Common myeloid progenitor, CD34-positive (primary cell): ENCODE measurements at regions not wholly inside any gene's neighbourhood (a gene's known extent, or its start where the extent isn't known, plus 50 kb on each side); places are given as distances from the start of the nearest gene placed in this dataset.

Experiments
- CTCF ChIA-PET: fragments of 350-600 bp; sonication (Branson Sonifier 250); formaldehyde crosslinking; loops from one replicate; lab custom pipeline; 2021; ENCODE audit warnings: antibody characterized with exemption; lab: Charles Lee
- POLR2A ChIA-PET: fragments of 350-600 bp; sonication (Branson Sonifier 250); formaldehyde crosslinking; loops from one replicate; lab custom pipeline; 2021; ENCODE audit warnings: antibody characterized with exemption; lab: Charles Lee
- DNase-seq, 3 donors: peaks; one replicate each; pipeline versions ENCODE4 v3.0.0 to v3.0.0-alpha.2; 2013
- H3K27ac ChIP-seq, 2 experiments: 1 replicate in 1 of 2; 2 replicates in 1 of 2; pipeline ENCODE4 v1.7.0; 2013; ENCODE audit warnings: inconsistent platforms in 2 of 2, low read length in 2 of 2, mild to moderate bottlenecking in 2 of 2, low read depth in 1 of 2, moderate library complexity in 1 of 2; ENCODE audit not compliant: severe bottlenecking in 2 of 2, insufficient read depth in 1 of 2, poor library complexity in 1 of 2
- H3K27me3 ChIP-seq, 5 experiments: replicated peaks in 2 of 5; 1 replicate in 3 of 5; 2 replicates in 2 of 5; pipeline versions ENCODE4 v1.6.1 to v1.7.0; 2013; ENCODE audit warnings: low read length in 4 of 5, mild to moderate bottlenecking in 2 of 5, moderate library complexity in 2 of 5, inconsistent platforms in 1 of 5; ENCODE audit not compliant: insufficient read depth in 5 of 5, control insufficient read depth in 4 of 5
- H3K36me3 ChIP-seq, 4 experiments: 1 replicate in 2 of 4; 2 replicates in 2 of 4; pipeline versions ENCODE4 v1.6.1 to v1.7.0; 2013; ENCODE audit warnings: low read length in 3 of 4, control low read depth in 1 of 4, mild to moderate bottlenecking in 1 of 4; ENCODE audit not compliant: control insufficient read depth in 4 of 4, insufficient read depth in 4 of 4
- H3K4me1 ChIP-seq, 4 experiments: 1 replicate in 3 of 4; 2 replicates in 1 of 4; pipeline versions ENCODE4 v1.6.1 to v1.7.1; 2013; ENCODE audit warnings: low read length in 3 of 4, mild to moderate bottlenecking in 3 of 4, control low read depth in 1 of 4, inconsistent platforms in 1 of 4, moderate library complexity in 1 of 4; ENCODE audit not compliant: control insufficient read depth in 4 of 4, insufficient read depth in 4 of 4; ENCODE audit errors: control extremely low read depth in 1 of 4
- H3K4me3 ChIP-seq, 7 experiments: 1 replicate in 4 of 7; 2 replicates in 3 of 7; pipeline versions ENCODE4 v1.5.1 to v1.7.0; 2013; ENCODE audit warnings: mild to moderate bottlenecking in 7 of 7, low read length in 6 of 7, moderate library complexity in 6 of 7, inconsistent platforms in 2 of 7, low read depth in 2 of 7, control low read depth in 1 of 7; ENCODE audit not compliant: insufficient read depth in 4 of 7, control insufficient read depth in 1 of 7; ENCODE audit errors: extremely low read depth in 1 of 7
- H3K9me3 ChIP-seq, 5 experiments: 1 replicate in 4 of 5; 2 replicates in 1 of 5; pipeline versions ENCODE4 v1.6.1 to v1.7.1; 2013; ENCODE audit warnings: low read length in 4 of 5, mild to moderate bottlenecking in 2 of 5, inconsistent platforms in 1 of 5, low read depth in 1 of 5, moderate library complexity in 1 of 5; ENCODE audit not compliant: control insufficient read depth in 4 of 5, insufficient read depth in 2 of 5; ENCODE audit errors: control extremely low read depth in 1 of 5
- WGBS: methylation state at CpG from one replicate; pipeline ENCODE4 v1.1.5; 2013; ENCODE audit not compliant: insufficient coverage; 5-methylcytosine and 5-hydroxymethylcytosine counted together

DNA sequence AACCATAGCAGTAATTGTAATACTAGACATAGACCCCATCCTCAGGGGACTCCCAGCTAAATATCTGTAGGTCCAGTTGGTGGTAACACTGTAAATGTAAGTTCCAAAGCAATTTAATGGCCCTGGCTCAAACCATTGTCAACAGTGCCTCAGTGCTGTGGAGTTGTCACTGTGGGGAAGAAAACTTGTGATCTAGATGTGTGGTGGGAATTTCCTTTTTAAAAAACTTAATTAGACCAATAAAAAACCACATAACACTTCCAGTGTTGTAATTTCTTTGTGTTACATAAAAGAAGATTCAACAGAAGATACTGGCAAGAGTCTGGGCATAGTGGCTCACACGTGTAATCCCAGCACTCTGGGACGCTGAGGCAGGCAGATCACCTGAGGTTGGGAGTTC, 138.6 kb upstream of the UMPS start:
- H3K4me1 ChIP-seq, result peaks cover 0 to under 1% (median 0%) of the 10 kb centered on the region in 4 experiments
- WGBS, result 68% methylated on average over 2 of the region's 2 CpGs
- no peaks in the 10 kb centered on the region for H3K9me3 ChIP-seq
- no peaks in the 10 kb centered on the region for H3K36me3 ChIP-seq
- H3K27ac ChIP-seq, result no peak overlapping the region
- CTCF ChIA-PET, result interaction anchor here (1.1 kb wide), 1 partner anchor 26 kb away, joined by 4 read pairs; no protein-coding TSS in a partner anchor
- peaks cover 3 to 20% (median 9%) of the 10 kb centered on the region in 5 experiments for H3K27me3 ChIP-seq
- DNase-seq, result no peak
- POLR2A ChIA-PET, result no interaction called here
- H3K4me3 ChIP-seq, result no peak overlapping the region

DNA sequence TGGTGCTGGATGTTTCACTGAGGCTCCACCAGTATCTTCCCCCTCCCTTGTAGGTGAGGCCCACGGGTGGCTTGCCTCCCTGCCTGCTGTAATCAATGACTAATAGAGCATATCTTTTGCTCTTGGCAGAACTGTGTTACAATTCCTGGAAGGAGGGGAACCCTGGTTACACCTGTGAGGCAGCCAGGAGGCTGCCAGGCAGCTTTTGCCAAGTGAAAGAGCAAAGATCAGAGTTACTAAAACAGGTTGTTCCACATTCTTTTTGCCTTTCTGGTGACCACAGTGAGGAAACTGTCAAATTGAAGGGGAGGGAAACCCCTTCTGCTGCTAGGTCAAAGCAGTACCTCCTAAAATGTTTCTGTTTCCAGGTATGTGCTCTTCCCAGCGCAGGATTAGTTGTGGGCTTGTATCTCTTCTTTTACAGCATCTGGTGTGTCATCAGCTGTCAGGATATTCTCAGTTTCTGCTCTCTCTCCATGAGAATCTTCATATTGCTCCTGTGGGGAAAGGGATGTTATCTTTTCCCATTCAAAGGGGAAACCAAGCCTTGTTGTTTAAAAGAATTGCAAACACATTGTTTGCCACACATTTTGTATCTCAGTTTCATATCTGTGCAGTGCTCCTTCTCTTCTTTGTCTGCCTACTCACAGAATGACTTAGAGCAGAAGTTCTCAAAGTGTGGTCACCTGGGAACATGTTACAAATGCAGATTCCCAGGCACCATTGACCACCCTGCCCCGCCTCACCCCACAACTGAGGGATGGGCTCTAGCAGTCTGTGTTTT, 137.4 kb upstream of the UMPS start:
- no peak overlapping the region for H3K27ac ChIP-seq
- CTCF ChIA-PET, result no interaction called here
- POLR2A ChIA-PET, result no interaction called here

DNA sequence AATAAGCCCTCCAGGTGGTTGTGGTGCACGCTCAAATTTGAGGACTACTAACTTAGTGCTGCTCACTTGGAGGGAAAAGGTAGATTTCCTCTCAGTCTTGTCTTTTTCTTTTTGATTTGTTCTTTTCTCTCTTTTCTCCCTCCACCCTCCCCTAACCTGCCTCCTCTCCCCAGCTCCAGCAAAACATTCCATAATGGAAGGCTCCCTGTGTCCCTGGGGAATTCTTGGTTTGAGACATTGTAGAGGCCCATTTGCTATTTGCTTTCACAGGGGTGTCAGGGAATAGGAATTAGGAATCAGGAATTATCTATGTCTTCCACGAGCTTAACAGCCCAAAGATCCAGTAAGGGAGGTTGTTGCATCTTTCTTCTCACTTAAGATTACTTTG, 136.8 kb upstream of the UMPS start:
- Histone ChIP-seq H3K36me3 (no peaks in the 10 kb centered on the region), H3K27ac (no peak overlapping the region), H3K9me3 (no peaks in the 10 kb centered on the region), H3K4me1 (no peaks in the 10 kb centered on the region), H3K27me3 (peaks cover 0 to 4% (median 0%) of the 10 kb centered on the region in 5 experiments), H3K4me3 (no peak overlapping the region)
- ChIA-PET POLR2A (no interaction called here), CTCF (no interaction called here)
- DNase-seq, result no peak
- 100% methylated on average over 1 of the region's 2 CpGs for WGBS

More for the DNA sequence above, 137.4 kb upstream of the UMPS start:
- Histone ChIP-seq H3K4me1 (no peaks in the 10 kb centered on the region), H3K4me3 (no peak overlapping the region), H3K9me3 (no peaks in the 10 kb centered on the region), H3K27me3 (peaks cover 0 to 8% (median 3%) of the 10 kb centered on the region in 5 experiments), H3K36me3 (no peaks in the 10 kb centered on the region)
- WGBS, result 90% methylated on average over 2 of the region's 3 CpGs
- peak in 2 of 3 donors; percentile 11 to 23 for DNase-seq

DNA sequence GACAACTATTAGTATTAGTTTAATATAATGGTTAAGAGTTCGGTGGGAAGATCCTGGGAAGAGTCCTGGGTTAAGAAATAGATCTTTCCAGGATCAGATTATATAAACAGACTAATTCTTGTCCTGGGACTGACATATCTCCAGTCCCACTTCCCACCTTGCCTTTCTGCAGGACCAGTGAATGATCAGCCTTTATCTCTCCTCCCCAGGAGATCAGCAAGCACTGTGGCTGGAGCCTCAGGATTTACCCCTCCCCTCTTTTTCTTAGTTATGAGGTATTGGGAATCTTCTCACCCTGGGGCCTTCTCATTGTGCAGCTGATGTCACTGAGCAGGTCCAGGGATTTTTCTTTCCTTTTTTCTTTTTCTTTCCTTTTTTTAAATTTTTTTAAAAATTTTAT, 135.7 kb upstream of the UMPS start:
- H3K4me1 ChIP-seq, result no peaks in the 10 kb centered on the region
- no peak for DNase-seq
- no peaks in the 10 kb centered on the region for H3K9me3 ChIP-seq
- POLR2A ChIA-PET, result no interaction called here
- CTCF ChIA-PET, result no interaction called here
- H3K27ac ChIP-seq, result no peak overlapping the region
- no CpG with 5 or more reads among the region's 1 CpG for WGBS
- peaks cover 0 to 3% (median 0%) of the 10 kb centered on the region in 5 experiments for H3K27me3 ChIP-seq
- no peaks in the 10 kb centered on the region for H3K36me3 ChIP-seq
- no peak overlapping the region for H3K4me3 ChIP-seq

DNA sequence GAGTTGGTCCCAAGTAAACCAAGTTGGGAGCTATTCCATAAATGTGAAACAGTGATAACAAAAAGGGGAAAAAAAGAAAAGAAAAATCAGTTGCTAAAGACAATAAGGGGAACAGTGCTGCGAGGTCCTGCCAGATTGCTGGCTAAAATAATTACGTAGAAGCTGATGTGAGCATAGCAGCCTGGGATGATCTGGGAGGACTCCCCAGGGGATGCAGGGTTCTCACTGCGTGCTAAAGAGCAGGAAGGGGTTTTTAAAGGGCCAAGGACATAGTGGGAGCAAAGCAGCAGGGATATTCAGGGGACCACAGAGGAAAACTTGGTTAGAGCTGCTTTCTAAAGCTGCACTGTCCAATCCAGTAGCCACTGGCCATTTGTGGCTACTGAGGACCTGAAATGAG, 133.0 kb upstream of the UMPS start:
- CTCF ChIA-PET, result interaction anchor here (0.8 to 1.3 kb wide), 3 partner anchors 11 to 38 kb away, joined by 3 to 6 read pairs (median 5); no protein-coding TSS in a partner anchor
- H3K9me3 ChIP-seq, result no peaks in the 10 kb centered on the region
- peaks cover 0 to 3% (median 0%) of the 10 kb centered on the region in 5 experiments for H3K27me3 ChIP-seq
- no peak overlapping the region for H3K27ac ChIP-seq
- no peaks in the 10 kb centered on the region for H3K4me1 ChIP-seq
- POLR2A ChIA-PET, result no interaction called here
- no peak for DNase-seq
- 92% methylated on average over 3 of the region's 3 CpGs for WGBS
- H3K4me3 ChIP-seq, result no peak overlapping the region
- H3K36me3 ChIP-seq, result no peaks in the 10 kb centered on the region

DNA sequence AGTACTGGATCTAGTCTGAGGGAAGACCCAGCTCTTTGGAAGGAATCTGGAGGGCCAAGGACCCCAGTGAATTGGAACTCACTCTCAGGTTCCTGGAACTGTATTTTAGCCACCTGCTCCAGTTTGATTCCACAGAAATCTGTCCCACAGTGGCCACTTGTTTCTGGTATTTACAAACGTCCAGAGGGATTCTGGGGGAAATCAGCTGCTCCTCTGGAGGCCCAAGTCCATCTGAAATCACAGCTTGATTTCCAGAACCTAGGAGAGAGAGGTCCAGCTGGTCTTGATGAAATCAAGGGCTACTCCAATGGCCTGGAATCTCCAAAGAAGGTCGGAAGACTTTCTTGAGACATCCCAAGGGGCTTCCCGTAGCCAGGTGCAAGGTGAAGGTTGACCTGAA, 132.3 kb upstream of the UMPS start:
- Histone ChIP-seq H3K4me3 (no peak overlapping the region), H3K4me1 (no peaks in the 10 kb centered on the region), H3K9me3 (no peaks in the 10 kb centered on the region), H3K36me3 (no peaks in the 10 kb centered on the region), H3K27me3 (no peaks in the 10 kb centered on the region), H3K27ac (no peak overlapping the region)
- DNase-seq, result no peak
- POLR2A ChIA-PET, result no interaction called here
- 94% methylated on average over 3 of the region's 3 CpGs for WGBS
- CTCF ChIA-PET, result interaction anchor here (0.8 to 1.3 kb wide), 4 partner anchors 11 to 39 kb away, joined by 3 to 6 read pairs (median 4); no protein-coding TSS in a partner anchor

DNA sequence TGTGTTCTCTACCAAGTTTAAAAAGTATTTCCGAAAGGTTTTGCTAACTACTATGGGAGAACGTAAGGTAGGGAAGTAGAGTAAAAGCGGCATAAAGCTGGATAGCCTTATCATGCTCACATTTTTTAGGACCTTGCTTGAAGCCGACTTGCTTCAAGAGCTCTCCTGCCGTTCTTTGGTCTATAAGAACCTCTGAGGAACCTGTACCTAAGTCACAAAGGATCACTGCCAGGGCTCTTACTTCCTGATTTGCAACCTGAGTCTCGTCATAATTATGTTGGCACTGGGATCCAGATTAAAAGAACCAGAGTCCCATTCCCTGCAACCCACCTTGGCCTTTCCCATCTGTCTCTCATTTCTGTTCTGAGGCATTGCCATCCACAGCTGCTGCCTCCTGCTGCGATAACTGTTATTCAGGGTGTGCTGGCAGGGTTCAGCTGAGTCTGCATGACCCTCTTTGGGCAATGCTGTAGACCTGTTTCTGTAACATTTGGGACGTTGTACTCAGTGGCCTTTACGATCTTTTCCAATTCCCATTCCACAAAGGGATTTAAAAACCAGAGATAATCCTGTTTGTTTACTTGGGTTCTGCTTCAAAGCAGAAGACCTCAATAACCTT, 131.0 kb upstream of the UMPS start:
- no peaks in the 10 kb centered on the region for H3K4me1 ChIP-seq
- WGBS, result 95% methylated on average over 9 of the region's 9 CpGs
- CTCF ChIA-PET, result interaction anchor here (1.8 kb wide), 1 partner anchor 39 kb away, joined by 5 read pairs; no protein-coding TSS in a partner anchor
- H3K9me3 ChIP-seq, result no peaks in the 10 kb centered on the region
- POLR2A ChIA-PET, result no interaction called here
- H3K27ac ChIP-seq, result no peak overlapping the region
- H3K36me3 ChIP-seq, result no peaks in the 10 kb centered on the region
- no peaks in the 10 kb centered on the region for H3K27me3 ChIP-seq
- no peak for DNase-seq
- no peak overlapping the region for H3K4me3 ChIP-seq
